PC-9 (cell line): ENCODE measurements at regions not wholly inside any gene's neighbourhood (a gene's known extent, or its start where the extent isn't known, plus 50 kb on each side); places are given as distances from the start of the nearest gene placed in this dataset.

Experiments
- CTCF ChIP-seq: fragments of 200-600 bp; sonication (generic); conservative IDR thresholded peaks from 2 replicates; pipeline ENCODE4 v1.6.1; 2017; ENCODE audit warnings: mixed run types, antibody characterized with exemption, mild to moderate bottlenecking, moderate library complexity
- EZH2 ChIP-seq: fragments of 200-600 bp; sonication (generic); IDR thresholded peaks from 2 replicates; pipeline ENCODE4 v1.8.0; 2017; ENCODE audit warnings: antibody characterized with exemption, low read depth

DNA sequence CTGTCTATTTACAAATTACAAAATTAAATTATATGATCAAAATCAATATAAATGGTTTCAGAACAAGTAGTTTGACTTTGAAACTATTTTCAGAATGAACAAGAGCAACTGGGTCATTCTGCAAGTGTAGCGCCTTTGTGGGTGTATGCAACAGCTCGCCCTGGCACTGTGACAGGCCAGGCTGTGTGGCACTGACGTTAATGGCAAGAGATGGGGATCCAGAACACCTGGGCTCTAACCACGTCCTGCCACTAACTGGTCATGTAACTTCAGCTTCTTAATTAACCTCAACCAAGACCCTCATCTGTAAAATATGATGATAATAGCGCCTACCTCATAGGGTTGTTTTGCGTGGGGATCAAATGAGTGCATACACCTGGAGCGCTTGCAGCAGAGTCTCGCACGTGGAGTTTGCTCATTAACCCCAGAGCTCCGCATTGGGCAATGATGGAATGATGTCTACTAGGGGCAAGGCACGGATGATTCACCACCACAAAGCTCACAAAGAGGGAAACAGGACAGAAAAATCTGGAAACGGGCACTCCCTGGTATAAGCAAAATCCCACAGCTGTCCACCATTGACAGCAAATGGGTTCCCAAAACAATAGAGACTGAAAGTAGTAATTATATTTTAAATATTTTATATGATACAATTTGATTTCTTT is 639.4 kb downstream of the SEMA5A start:
- TF ChIP-seq CTCF (no peak), EZH2 (no peak)
